ENCODE measurements at regions not wholly inside any gene's neighbourhood (a gene's known extent, or its start where the extent isn't known, plus 50 kb on each side); places are given as distances from the start of the nearest gene placed in this dataset.

GRCh38 chr13:94917824-94918223, 205.5 kb upstream of the SOX21 start:
- H3K36me3 ChIP-seq (ENCODE audit: control insufficient read depth, insufficient read depth, low read length) = no peaks in the 10 kb centered on the region
- H3K4me3 ChIP-seq (ENCODE audit: low read depth, low read length) = no peak overlapping the region
- no CpG with 5 or more reads among the region's 2 CpGs for WGBS (ENCODE audit: insufficient coverage)
- H3K27ac ChIP-seq (ENCODE audit: low read depth, low read length) = no peak overlapping the region
- H3K27me3 ChIP-seq (ENCODE audit: control insufficient read depth, insufficient read depth, low read length) = no peaks in the 10 kb centered on the region
- no peaks in the 10 kb centered on the region for H3K9me3 ChIP-seq (ENCODE audit: control insufficient read depth, insufficient read depth, low read length)
- H3K4me1 ChIP-seq (ENCODE audit: control insufficient read depth, insufficient read depth, low read length) = no peaks in the 10 kb centered on the region
- no peak for DNase-seq (ENCODE audit: low read depth in 4 of 6, low spot score in 6 of 6)

GRCh38 chr13:94914895-94915294, 202.6 kb upstream of the SOX21 start:
- DNase-seq (ENCODE audit: low read depth in 4 of 6, low spot score in 6 of 6) = no peak
- Histone ChIP-seq H3K27me3 (ENCODE audit: control insufficient read depth, insufficient read depth, low read length) (no peaks in the 10 kb centered on the region), H3K36me3 (ENCODE audit: control insufficient read depth, insufficient read depth, low read length) (no peaks in the 10 kb centered on the region), H3K27ac (ENCODE audit: low read depth, low read length) (no peak overlapping the region), H3K4me3 (ENCODE audit: low read depth, low read length) (no peak overlapping the region), H3K4me1 (ENCODE audit: control insufficient read depth, insufficient read depth, low read length) (no peaks in the 10 kb centered on the region), H3K9me3 (ENCODE audit: control insufficient read depth, insufficient read depth, low read length) (no peaks in the 10 kb centered on the region)
- WGBS (ENCODE audit: insufficient coverage) = no CpG with 5 or more reads among the region's 1 CpG

GRCh38 chr13:94906605-94907004, 194.3 kb upstream of the SOX21 start:
- H3K36me3 ChIP-seq (ENCODE audit: control insufficient read depth, insufficient read depth, low read length) = no peaks in the 10 kb centered on the region
- no peak for DNase-seq (ENCODE audit: low read depth in 4 of 6, low spot score in 6 of 6)
- WGBS (ENCODE audit: insufficient coverage) = no CpG with 5 or more reads among the region's 2 CpGs

GRCh38 chr13:94902722-94903407, 190.5 kb upstream of the SOX21 start:
- H3K36me3 ChIP-seq (ENCODE audit: control insufficient read depth, insufficient read depth, low read length) = no peaks in the 10 kb centered on the region
- H3K27ac ChIP-seq (ENCODE audit: low read depth, low read length) = no peak overlapping the region
- H3K4me3 ChIP-seq (ENCODE audit: low read depth, low read length) = no peak overlapping the region
- H3K4me1 ChIP-seq (ENCODE audit: control insufficient read depth, insufficient read depth, low read length) = no peaks in the 10 kb centered on the region
- DNase-seq (ENCODE audit: low read depth in 4 of 6, low spot score in 6 of 6) = no peak
- H3K27me3 ChIP-seq (ENCODE audit: control insufficient read depth, insufficient read depth, low read length) = no peaks in the 10 kb centered on the region
- 63% methylated on average over 2 of the region's 4 CpGs for WGBS (ENCODE audit: insufficient coverage)
- no peaks in the 10 kb centered on the region for H3K9me3 ChIP-seq (ENCODE audit: control insufficient read depth, insufficient read depth, low read length)

More at GRCh38 chr13:94906605-94907004, 194.3 kb upstream of the SOX21 start:
- Histone ChIP-seq H3K9me3 (ENCODE audit: control insufficient read depth, insufficient read depth, low read length) (no peaks in the 10 kb centered on the region), H3K4me3 (ENCODE audit: low read depth, low read length) (no peak overlapping the region), H3K27ac (ENCODE audit: low read depth, low read length) (no peak overlapping the region), H3K27me3 (ENCODE audit: control insufficient read depth, insufficient read depth, low read length) (no peaks in the 10 kb centered on the region), H3K4me1 (ENCODE audit: control insufficient read depth, insufficient read depth, low read length) (no peaks in the 10 kb centered on the region)

- Histone ChIP-seq H3K4me1 (ENCODE audit: control insufficient read depth, insufficient read depth, low read length) (no peaks in the 10 kb centered on the region), H3K27me3 (ENCODE audit: control insufficient read depth, insufficient read depth, low read length) (no peaks in the 10 kb centered on the region), H3K27ac (ENCODE audit: low read depth, low read length) (no peak overlapping the region), H3K4me3 (ENCODE audit: low read depth, low read length) (no peak overlapping the region), H3K9me3 (ENCODE audit: control insufficient read depth, insufficient read depth, low read length) (no peaks in the 10 kb centered on the region), H3K36me3 (ENCODE audit: control insufficient read depth, insufficient read depth, low read length) (no peaks in the 10 kb centered on the region)
- WGBS (ENCODE audit: insufficient coverage) = 82% methylated on average over 2 of the region's 3 CpGs
- no peak for DNase-seq (ENCODE audit: low read depth in 4 of 6, low spot score in 6 of 6)
Measured at GRCh38 chr13:94901070-94901469, 188.7 kb upstream of the SOX21 start.

GRCh38 chr13:94896719-94897317, 184.5 kb upstream of the SOX21 start:
- DNase-seq (ENCODE audit: low read depth in 4 of 6, low spot score in 6 of 6) = no peak
- WGBS (ENCODE audit: insufficient coverage) = no CpG with 5 or more reads among the region's 5 CpGs
- Histone ChIP-seq H3K27ac (ENCODE audit: low read depth, low read length) (no peak overlapping the region), H3K4me3 (ENCODE audit: low read depth, low read length) (no peak overlapping the region), H3K9me3 (ENCODE audit: control insufficient read depth, insufficient read depth, low read length) (no peaks in the 10 kb centered on the region), H3K27me3 (ENCODE audit: control insufficient read depth, insufficient read depth, low read length) (no peaks in the 10 kb centered on the region), H3K36me3 (ENCODE audit: control insufficient read depth, insufficient read depth, low read length) (no peaks in the 10 kb centered on the region), H3K4me1 (ENCODE audit: control insufficient read depth, insufficient read depth, low read length) (no peaks in the 10 kb centered on the region)

GRCh38 chr13:94896238-94896637, 183.9 kb upstream of the SOX21 start:
- WGBS (ENCODE audit: insufficient coverage) = no CpG with 5 or more reads among the region's 2 CpGs
- no peak overlapping the region for H3K4me3 ChIP-seq (ENCODE audit: low read depth, low read length)
- DNase-seq (ENCODE audit: low read depth in 4 of 6, low spot score in 6 of 6) = no peak
- H3K9me3 ChIP-seq (ENCODE audit: control insufficient read depth, insufficient read depth, low read length) = no peaks in the 10 kb centered on the region
- no peaks in the 10 kb centered on the region for H3K36me3 ChIP-seq (ENCODE audit: control insufficient read depth, insufficient read depth, low read length)
- H3K27me3 ChIP-seq (ENCODE audit: control insufficient read depth, insufficient read depth, low read length) = no peaks in the 10 kb centered on the region
- no peak overlapping the region for H3K27ac ChIP-seq (ENCODE audit: low read depth, low read length)
- no peaks in the 10 kb centered on the region for H3K4me1 ChIP-seq (ENCODE audit: control insufficient read depth, insufficient read depth, low read length)

- H3K27me3 ChIP-seq (ENCODE audit: control insufficient read depth, insufficient read depth, low read length) = no peaks in the 10 kb centered on the region
- no peaks in the 10 kb centered on the region for H3K4me1 ChIP-seq (ENCODE audit: control insufficient read depth, insufficient read depth, low read length)
- no CpG with 5 or more reads among the region's 2 CpGs for WGBS (ENCODE audit: insufficient coverage)
- no peak overlapping the region for H3K4me3 ChIP-seq (ENCODE audit: low read depth, low read length)
- H3K36me3 ChIP-seq (ENCODE audit: control insufficient read depth, insufficient read depth, low read length) = no peaks in the 10 kb centered on the region
- DNase-seq (ENCODE audit: low read depth in 4 of 6, low spot score in 6 of 6) = no peak
- no peak overlapping the region for H3K27ac ChIP-seq (ENCODE audit: low read depth, low read length)
- no peaks in the 10 kb centered on the region for H3K9me3 ChIP-seq (ENCODE audit: control insufficient read depth, insufficient read depth, low read length)
Measured at GRCh38 chr13:94886191-94886590, 173.8 kb upstream of the SOX21 start.

GRCh38 chr13:94880463-94880862, 168.1 kb upstream of the SOX21 start:
- no peak for DNase-seq (ENCODE audit: low read depth in 4 of 6, low spot score in 6 of 6)
- Histone ChIP-seq H3K27me3 (ENCODE audit: control insufficient read depth, insufficient read depth, low read length) (no peaks in the 10 kb centered on the region), H3K9me3 (ENCODE audit: control insufficient read depth, insufficient read depth, low read length) (no peaks in the 10 kb centered on the region), H3K4me3 (ENCODE audit: low read depth, low read length) (no peak overlapping the region), H3K4me1 (ENCODE audit: control insufficient read depth, insufficient read depth, low read length) (no peaks in the 10 kb centered on the region), H3K36me3 (ENCODE audit: control insufficient read depth, insufficient read depth, low read length) (no peaks in the 10 kb centered on the region), H3K27ac (ENCODE audit: low read depth, low read length) (no peak overlapping the region)
- 32% methylated on average over 2 of the region's 2 CpGs for WGBS (ENCODE audit: insufficient coverage)

- Histone ChIP-seq H3K27ac (ENCODE audit: low read depth, low read length) (no peak overlapping the region), H3K4me3 (ENCODE audit: low read depth, low read length) (no peak overlapping the region), H3K27me3 (ENCODE audit: control insufficient read depth, insufficient read depth, low read length) (no peaks in the 10 kb centered on the region), H3K9me3 (ENCODE audit: control insufficient read depth, insufficient read depth, low read length) (no peaks in the 10 kb centered on the region), H3K36me3 (ENCODE audit: control insufficient read depth, insufficient read depth, low read length) (no peaks in the 10 kb centered on the region), H3K4me1 (ENCODE audit: control insufficient read depth, insufficient read depth, low read length) (no peaks in the 10 kb centered on the region)
- 65% methylated on average over 2 of the region's 7 CpGs for WGBS (ENCODE audit: insufficient coverage)
- DNase-seq (ENCODE audit: low read depth in 4 of 6, low spot score in 6 of 6) = peak in 2 of 6 donors; percentile 33 to 38
Measured at GRCh38 chr13:94878602-94879165, 166.3 kb upstream of the SOX21 start.
